ENCODE measurements at regions not wholly inside any gene's neighbourhood (a gene's known extent, or its start where the extent isn't known, plus 50 kb on each side); places are given as distances from the start of the nearest gene placed in this dataset.

DNA sequence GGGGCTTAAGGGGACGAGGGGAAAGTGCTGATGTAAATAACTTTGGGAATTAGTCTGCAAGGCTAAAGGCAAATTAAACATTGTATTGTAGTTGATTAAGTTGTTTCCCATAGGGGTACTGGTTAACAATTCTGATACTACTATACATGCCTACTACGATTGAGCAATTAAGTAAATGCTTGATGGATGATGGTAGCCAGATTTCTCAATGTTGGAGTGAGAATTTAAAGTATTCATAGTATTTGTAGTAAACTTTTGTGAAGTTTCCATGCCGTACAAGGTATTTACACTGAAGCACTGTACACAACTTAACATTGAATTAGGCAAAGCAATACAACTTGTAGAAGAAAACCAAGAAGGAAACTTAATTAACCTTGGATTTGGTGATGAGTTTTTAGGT lies 852.3 kb downstream of the QKI start:
- Mint-ChIP-seq H3K36me3 (ENCODE audit: low read depth) (no peaks in the 10 kb centered on the region), H3K27me3 (no peaks in the 10 kb centered on the region), H3K9me3 (peaks cover 12% of the 10 kb centered on the region), H3K4me3 (no peak overlapping the region), H3K4me1 (no peaks in the 10 kb centered on the region), H3K27ac (no peak overlapping the region)
- CTCF ChIA-PET, result no interaction called here
- DNase-seq, result no peak
- POLR2A ChIA-PET, result no interaction called here

DNA sequence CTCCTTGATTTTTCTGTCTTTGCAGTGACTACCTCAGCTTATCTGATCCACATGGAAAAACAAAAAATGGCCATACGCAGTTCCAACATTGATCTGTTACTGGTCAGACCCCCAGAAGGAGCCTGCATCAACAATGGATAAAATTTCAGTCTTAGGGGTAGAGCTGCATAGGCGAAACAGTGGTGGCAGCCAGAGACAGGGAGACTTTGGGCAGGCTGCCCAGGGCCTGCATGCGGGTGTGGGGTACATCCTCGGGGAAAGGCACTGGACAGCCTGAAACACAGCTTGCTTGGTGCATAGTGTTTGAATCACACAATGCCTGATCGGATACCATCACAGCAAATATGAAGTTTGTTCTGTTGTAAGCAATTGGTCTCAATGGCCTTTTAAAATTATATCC lies 847.8 kb downstream of the QKI start:
- H3K9me3 Mint-ChIP-seq, result peaks cover 10% of the 10 kb centered on the region
- no peak overlapping the region for H3K27ac Mint-ChIP-seq
- ChIA-PET CTCF (no interaction called here), POLR2A (no interaction called here)
- no peak overlapping the region for H3K4me3 Mint-ChIP-seq
- no peaks in the 10 kb centered on the region for H3K4me1 Mint-ChIP-seq
- no peaks in the 10 kb centered on the region for H3K36me3 Mint-ChIP-seq (ENCODE audit: low read depth)
- H3K27me3 Mint-ChIP-seq, result no peaks in the 10 kb centered on the region
- DNase-seq, result no peak

DNA sequence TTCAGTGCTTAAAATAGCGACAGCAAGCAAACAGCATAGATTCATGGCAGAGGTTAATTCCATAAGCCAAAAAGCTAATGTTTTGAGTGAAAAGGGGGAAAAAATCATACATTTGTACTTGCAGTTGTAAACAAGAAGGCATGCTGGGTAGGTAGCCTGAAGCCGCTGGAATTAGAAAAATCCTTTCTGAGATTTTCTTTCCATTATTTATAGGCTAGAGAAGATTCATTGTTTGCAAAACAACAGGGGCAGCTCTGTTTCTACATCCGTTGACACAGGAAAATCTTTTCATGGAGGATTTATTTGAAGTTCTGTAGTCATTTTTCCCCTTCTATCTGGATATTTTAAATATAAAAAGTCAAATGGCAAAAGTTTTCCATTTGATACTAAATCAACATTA lies 843.9 kb downstream of the QKI start:
- no peak for DNase-seq
- no peaks in the 10 kb centered on the region for H3K36me3 Mint-ChIP-seq (ENCODE audit: low read depth)
- ChIA-PET CTCF (no interaction called here), POLR2A (no interaction called here)
- peaks cover 10% of the 10 kb centered on the region for H3K9me3 Mint-ChIP-seq
- H3K27me3 Mint-ChIP-seq, result no peaks in the 10 kb centered on the region
- no peaks in the 10 kb centered on the region for H3K4me1 Mint-ChIP-seq
- no peak overlapping the region for H3K27ac Mint-ChIP-seq
- H3K4me3 Mint-ChIP-seq, result no peak overlapping the region

DNA sequence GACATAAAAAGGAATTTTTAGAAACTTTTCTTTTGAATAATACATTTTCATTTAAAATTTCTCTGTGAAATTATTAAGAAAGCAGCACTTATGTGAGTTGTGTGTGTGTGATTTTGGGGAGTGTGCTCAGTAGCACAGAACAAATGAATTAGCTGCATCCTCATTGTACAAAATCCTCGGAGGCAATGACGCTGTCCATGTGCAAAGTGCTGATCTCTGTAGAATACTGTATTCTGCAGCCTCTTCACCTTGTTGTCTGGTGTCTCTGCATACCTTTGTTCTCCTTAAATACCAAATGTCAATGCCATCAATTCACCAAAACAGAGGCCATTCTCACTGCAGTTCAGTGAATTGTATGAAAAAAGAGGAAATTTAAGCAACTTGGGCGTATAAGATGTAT lies 838.4 kb downstream of the QKI start:
- CTCF ChIA-PET, result no interaction called here
- no peak overlapping the region for H3K27ac Mint-ChIP-seq
- no peak for DNase-seq
- no peaks in the 10 kb centered on the region for H3K4me1 Mint-ChIP-seq
- no peaks in the 10 kb centered on the region for H3K27me3 Mint-ChIP-seq
- POLR2A ChIA-PET, result no interaction called here
- no peaks in the 10 kb centered on the region for H3K36me3 Mint-ChIP-seq (ENCODE audit: low read depth)
- no peak overlapping the region for H3K4me3 Mint-ChIP-seq
- no peaks in the 10 kb centered on the region for H3K9me3 Mint-ChIP-seq

DNA sequence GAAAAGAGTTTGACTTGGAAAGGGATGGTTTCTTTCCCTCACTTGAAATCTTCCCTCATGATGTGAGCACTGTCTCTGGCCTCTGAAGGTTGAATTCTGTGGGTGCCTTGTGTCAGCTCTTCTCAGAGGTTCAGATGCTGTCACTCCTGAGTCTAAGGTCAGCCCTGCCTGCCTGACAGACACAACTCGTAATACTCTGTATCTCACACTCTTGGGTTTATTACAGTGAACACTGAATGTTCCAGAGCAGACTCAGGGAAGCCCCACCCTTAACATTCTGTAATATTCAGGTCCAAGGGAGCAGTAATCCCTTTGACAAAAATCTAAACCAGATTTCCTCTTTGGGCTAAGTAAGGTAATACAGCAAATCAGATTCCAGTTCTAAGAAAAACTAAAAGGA lies 837.8 kb downstream of the QKI start:
- H3K27ac Mint-ChIP-seq, result no peak overlapping the region
- ChIA-PET CTCF (no interaction called here), POLR2A (no interaction called here)
- no peaks in the 10 kb centered on the region for H3K36me3 Mint-ChIP-seq (ENCODE audit: low read depth)
- H3K9me3 Mint-ChIP-seq, result no peaks in the 10 kb centered on the region
- H3K27me3 Mint-ChIP-seq, result no peaks in the 10 kb centered on the region
- no peak for DNase-seq
- no peak overlapping the region for H3K4me3 Mint-ChIP-seq
- no peaks in the 10 kb centered on the region for H3K4me1 Mint-ChIP-seq

DNA sequence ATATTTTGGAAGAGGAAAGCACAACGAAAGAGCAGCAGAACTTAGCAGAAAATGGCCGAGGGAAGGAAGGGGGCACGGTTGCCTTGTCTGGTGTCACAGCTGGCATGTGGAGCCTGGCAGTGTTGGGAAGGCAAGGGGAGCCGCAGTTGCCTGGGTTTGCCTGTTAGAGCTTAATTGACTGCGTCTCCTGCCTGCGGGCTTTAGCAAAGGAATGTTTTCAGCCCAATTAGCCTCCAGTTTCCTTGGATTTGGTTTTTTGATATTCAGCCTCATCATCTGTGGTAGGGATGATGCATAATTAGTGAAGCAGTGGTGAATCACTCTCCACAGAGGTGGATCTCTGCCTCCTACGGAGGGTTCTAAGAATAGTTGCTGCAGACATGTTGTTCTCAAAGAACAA lies 832.6 kb downstream of the QKI start:
- no peak for DNase-seq
- no peaks in the 10 kb centered on the region for H3K36me3 Mint-ChIP-seq (ENCODE audit: low read depth)
- ChIA-PET CTCF (no interaction called here), POLR2A (no interaction called here)
- H3K4me3 Mint-ChIP-seq, result no peak overlapping the region
- no peaks in the 10 kb centered on the region for H3K9me3 Mint-ChIP-seq
- H3K4me1 Mint-ChIP-seq, result no peaks in the 10 kb centered on the region
- H3K27me3 Mint-ChIP-seq, result no peaks in the 10 kb centered on the region
- no peak overlapping the region for H3K27ac Mint-ChIP-seq

DNA sequence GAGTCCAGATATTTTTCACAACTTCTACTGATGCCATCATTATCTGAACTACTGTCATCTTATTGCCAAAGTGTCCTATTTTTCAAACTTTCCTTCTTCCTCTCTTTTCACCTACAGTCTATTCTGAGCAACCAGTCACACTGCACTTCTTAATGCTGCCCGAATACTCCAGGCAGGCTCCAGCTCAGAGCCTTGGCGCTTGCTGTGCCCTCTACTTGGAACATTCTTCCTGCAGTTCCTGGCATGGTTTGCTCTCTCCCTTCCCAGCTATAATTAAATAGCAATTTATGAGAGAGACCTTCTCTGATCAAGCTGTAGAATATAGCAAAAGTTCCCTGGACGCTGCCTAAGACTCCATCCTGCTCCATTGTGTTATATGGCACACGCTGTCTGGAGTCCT lies 831.6 kb downstream of the QKI start:
- Mint-ChIP-seq H3K4me1 (no peaks in the 10 kb centered on the region), H3K36me3 (ENCODE audit: low read depth) (no peaks in the 10 kb centered on the region), H3K4me3 (no peak overlapping the region), H3K27ac (no peak overlapping the region), H3K9me3 (no peaks in the 10 kb centered on the region), H3K27me3 (no peaks in the 10 kb centered on the region)
- DNase-seq, result no peak
- ChIA-PET CTCF (no interaction called here), POLR2A (no interaction called here)

DNA sequence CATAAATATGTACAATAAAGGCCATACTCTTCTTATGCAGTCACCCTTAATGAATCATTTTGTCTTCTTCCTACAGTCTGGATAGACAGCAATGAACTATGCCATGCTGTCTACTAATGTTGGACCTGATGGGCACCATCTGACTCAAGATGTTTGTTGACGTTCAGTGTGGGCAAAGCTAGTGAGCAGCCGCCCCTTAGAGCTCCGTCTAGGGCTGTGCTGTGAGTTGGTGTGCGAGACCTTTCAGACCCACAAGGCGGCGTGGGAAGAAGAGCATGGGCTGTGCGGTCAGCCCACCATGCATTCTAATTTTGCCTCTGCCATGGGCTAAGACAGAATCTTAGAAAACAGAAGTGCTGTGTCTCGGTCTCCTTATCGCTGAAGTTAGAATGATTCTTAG lies 829.4 kb downstream of the QKI start:
- Mint-ChIP-seq H3K27ac (no peak overlapping the region), H3K36me3 (ENCODE audit: low read depth) (no peaks in the 10 kb centered on the region), H3K9me3 (no peaks in the 10 kb centered on the region), H3K27me3 (no peaks in the 10 kb centered on the region), H3K4me3 (no peak overlapping the region), H3K4me1 (no peaks in the 10 kb centered on the region)
- ChIA-PET POLR2A (no interaction called here), CTCF (no interaction called here)
- no peak for DNase-seq

DNA sequence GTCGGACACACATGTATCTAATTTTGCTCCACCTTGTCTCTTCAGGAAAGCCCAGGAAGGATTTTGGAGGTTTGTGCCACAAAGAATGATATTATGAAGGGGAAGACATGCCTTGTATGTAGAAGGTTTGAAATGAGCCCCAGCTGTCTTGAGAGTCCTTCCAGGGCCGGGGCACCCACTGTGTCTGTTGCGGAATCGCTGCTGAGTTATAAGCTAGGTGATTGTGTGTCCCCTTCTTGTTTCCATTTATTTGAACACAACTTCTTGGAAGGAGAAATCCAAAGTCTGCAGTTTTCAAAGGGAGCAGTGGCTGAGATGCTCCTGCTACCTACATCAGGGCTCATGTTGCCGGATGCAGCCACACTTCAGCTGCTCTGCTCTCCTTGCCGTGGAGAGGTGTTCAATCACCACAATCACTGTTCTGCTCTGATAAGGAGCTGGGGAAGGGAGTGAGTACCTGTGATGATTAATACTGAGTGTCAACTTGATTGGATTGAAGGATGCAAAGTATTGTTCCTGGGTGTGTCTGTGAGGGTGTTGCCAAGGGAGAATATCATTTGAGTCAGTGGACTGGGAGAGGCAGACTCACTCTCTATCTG lies 828.6 kb downstream of the QKI start:
- Mint-ChIP-seq H3K4me1 (no peaks in the 10 kb centered on the region), H3K27ac (no peak overlapping the region), H3K9me3 (no peaks in the 10 kb centered on the region), H3K4me3 (no peak overlapping the region), H3K36me3 (ENCODE audit: low read depth) (no peaks in the 10 kb centered on the region), H3K27me3 (no peaks in the 10 kb centered on the region)
- no peak for DNase-seq
- CTCF ChIA-PET, result no interaction called here
- POLR2A ChIA-PET, result no interaction called here

DNA sequence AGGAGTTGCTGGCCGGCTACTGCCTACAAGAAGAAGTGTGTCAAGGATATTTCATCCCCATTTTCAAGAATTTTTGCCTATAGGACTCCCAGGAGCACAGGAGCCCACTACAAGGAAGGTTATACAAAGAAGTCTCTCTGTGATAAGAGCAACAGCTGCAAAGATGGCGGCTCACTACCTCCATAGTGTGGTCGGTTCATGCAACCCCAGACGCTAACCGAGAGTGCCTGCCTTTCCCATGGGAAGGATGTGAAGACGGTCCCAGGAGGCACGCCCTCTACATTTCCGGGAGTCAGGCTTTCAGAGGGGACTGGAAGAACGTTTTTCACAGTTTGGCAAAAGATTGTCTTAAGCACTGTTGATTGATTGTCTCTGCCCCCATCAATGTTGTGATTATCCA lies 816.3 kb downstream of the QKI start:
- Mint-ChIP-seq H3K4me1 (no peaks in the 10 kb centered on the region), H3K4me3 (no peak overlapping the region), H3K9me3 (no peaks in the 10 kb centered on the region), H3K27ac (no peak overlapping the region), H3K27me3 (no peaks in the 10 kb centered on the region), H3K36me3 (ENCODE audit: low read depth) (no peaks in the 10 kb centered on the region)
- ChIA-PET POLR2A (no interaction called here), CTCF (interaction anchor here (0.6 kb wide), 1 partner anchor 955 kb away, joined by 3 read pairs; no protein-coding TSS in a partner anchor)
- no peak for DNase-seq

DNA sequence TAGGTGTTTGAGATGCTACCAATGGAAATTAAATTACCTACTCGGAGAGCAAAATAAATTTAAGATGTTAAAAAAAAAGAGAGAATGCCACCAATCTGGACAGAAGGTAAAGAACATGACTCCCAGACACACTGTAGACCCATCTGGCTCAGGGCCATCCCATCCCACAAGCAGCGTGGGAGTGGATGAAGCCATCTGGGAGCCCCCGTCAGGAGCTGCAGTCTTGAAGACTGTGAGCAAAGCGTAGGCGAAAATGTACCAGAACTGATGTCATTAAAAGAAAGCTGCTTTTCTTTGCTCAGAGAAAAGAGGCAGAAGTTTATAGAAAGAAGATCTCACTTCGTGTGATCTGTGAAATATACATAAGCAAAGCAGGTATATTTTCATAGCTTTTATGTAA lies 815.7 kb downstream of the QKI start:
- Mint-ChIP-seq H3K27ac (no peak overlapping the region), H3K4me1 (no peaks in the 10 kb centered on the region), H3K9me3 (no peaks in the 10 kb centered on the region), H3K4me3 (no peak overlapping the region), H3K27me3 (no peaks in the 10 kb centered on the region), H3K36me3 (ENCODE audit: low read depth) (no peaks in the 10 kb centered on the region)
- ChIA-PET POLR2A (no interaction called here), CTCF (interaction anchor here (0.6 kb wide), 1 partner anchor 954 kb away, joined by 3 read pairs; no protein-coding TSS in a partner anchor)
- no peak for DNase-seq

DNA sequence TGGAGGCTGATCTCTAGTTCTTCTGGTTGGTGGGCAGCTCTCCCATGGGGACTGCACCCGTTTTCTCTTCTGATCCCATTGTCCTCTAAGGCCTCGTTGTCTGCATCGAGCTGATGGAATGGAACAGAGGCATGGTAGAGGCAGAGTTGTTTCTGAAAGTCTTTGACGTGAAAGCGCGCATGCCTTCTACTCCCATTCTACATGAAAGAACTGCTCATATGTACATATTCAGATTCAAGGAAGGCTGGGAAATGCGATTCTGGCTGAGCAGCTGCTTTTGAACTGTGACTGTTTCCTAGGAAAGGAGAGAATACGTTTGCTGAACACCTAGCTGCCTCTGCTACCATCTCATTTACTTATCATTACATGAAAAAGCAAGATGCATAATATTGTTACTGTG lies 815.2 kb downstream of the QKI start:
- no peaks in the 10 kb centered on the region for H3K9me3 Mint-ChIP-seq
- H3K36me3 Mint-ChIP-seq (ENCODE audit: low read depth), result no peaks in the 10 kb centered on the region
- H3K27me3 Mint-ChIP-seq, result no peaks in the 10 kb centered on the region
- ChIA-PET POLR2A (no interaction called here), CTCF (no interaction called here)
- H3K27ac Mint-ChIP-seq, result no peak overlapping the region
- no peak for DNase-seq
- no peaks in the 10 kb centered on the region for H3K4me1 Mint-ChIP-seq
- H3K4me3 Mint-ChIP-seq, result no peak overlapping the region

DNA sequence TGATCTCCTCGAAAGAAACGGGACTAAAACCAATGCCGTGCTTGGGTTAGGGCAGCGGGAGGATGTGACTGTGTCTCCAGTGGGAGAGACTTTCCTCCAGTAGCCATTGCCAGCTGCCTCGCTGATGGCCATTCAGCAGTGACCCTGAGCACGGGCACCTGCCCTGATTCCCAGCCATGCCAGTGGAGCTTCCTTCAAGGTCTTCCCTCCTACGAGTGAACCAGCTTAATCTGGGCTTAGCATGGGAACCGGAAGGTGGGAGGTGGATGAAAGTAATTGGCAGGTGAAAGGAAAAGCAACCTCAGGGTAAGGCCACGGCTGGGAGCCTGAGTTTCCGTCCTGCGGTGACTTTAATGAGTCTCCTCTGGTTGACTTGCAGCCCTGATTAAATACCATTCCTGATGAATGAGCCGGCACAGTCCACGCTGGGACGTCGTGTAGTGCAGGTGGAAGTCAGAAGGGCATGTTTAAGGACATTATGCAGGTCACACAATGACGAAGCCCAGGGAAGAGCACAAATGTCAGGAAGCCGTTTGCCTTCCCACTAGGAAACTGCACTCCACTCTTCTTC lies 813.5 kb downstream of the QKI start:
- Mint-ChIP-seq H3K27me3 (no peaks in the 10 kb centered on the region), H3K4me3 (no peak overlapping the region), H3K9me3 (no peaks in the 10 kb centered on the region), H3K27ac (no peak overlapping the region), H3K4me1 (no peaks in the 10 kb centered on the region), H3K36me3 (ENCODE audit: low read depth) (no peaks in the 10 kb centered on the region)
- CTCF ChIA-PET, result no interaction called here
- POLR2A ChIA-PET, result no interaction called here
- no peak for DNase-seq

DNA sequence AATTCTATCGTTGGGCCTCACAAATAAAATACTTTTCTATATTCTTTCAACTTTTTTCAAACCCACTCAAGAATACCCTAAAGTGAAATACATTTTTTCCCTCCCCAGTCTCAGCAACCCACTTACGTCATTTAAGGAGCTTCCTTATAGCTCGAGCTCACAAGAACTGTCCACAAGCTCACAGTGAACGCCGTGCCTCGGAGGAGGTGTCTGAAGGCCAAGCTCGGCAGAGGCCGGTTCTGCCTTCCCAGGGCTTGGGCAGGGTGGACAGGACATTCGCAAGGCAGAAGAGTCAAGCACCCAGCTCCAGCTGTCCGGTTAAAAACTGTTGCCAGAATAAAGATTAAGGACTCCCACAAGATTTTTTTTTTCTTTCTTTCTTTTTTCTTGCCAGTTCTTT lies 802.3 kb downstream of the QKI start:
- no peak for DNase-seq
- POLR2A ChIA-PET, result no interaction called here
- CTCF ChIA-PET, result no interaction called here
- H3K27me3 Mint-ChIP-seq, result no peaks in the 10 kb centered on the region
- no peaks in the 10 kb centered on the region for H3K4me1 Mint-ChIP-seq
- no peak overlapping the region for H3K27ac Mint-ChIP-seq
- H3K36me3 Mint-ChIP-seq (ENCODE audit: low read depth), result no peaks in the 10 kb centered on the region
- no peak overlapping the region for H3K4me3 Mint-ChIP-seq
- H3K9me3 Mint-ChIP-seq, result peaks cover 3% of the 10 kb centered on the region
